GM12891 (cell line): ENCODE measurements at regions not wholly inside any gene's neighbourhood (a gene's known extent, or its start where the extent isn't known, plus 50 kb on each side); places are given as distances from the start of the nearest gene placed in this dataset.

Experiments
- POLR2A ChIP-seq: IDR thresholded peaks from 2 replicates; pipeline ENCODE4 v1.6.1; 2011; ENCODE audit warnings: low read depth, low read length, control low read depth
- POLR2AphosphoS5 ChIP-seq: IDR thresholded peaks from 2 replicates; pipeline ENCODE4 v1.6.1; 2011; ENCODE audit warnings: low read depth, low read length, control low read depth
- TAF1 ChIP-seq: IDR thresholded peaks from 2 replicates; pipeline ENCODE4 v1.6.1; 2011; ENCODE audit warnings: low read depth, low read length, control low read depth

- TF ChIP-seq POLR2A, result no peak
- TF ChIP-seq POLR2AphosphoS5, result no peak
- no peak for TF ChIP-seq TAF1
These were observed 1201.0 kb downstream of the FSCB start for GRCh38 chr14:43306053-43306452.
